Testis (tissue), 2 donors: ENCODE measurements at regions not wholly inside any gene's neighbourhood (a gene's known extent, or its start where the extent isn't known, plus 50 kb on each side); places are given as distances from the start of the nearest gene placed in this dataset.

Experiments
- DNase-seq: peaks from one replicate; pipeline ENCODE4 v3.0.0-alpha.2; 2019
- H3K27ac ChIP-seq, 2 donors: fragments of 200-600 bp; sonication (generic); one replicate each; pipeline ENCODE4 v1.5.1; 2019
- H3K27me3 ChIP-seq: fragments of 200-600 bp; sonication (generic); one replicate; pipeline ENCODE4 v1.5.1; 2019
- H3K36me3 ChIP-seq: fragments of 200-600 bp; sonication (generic); one replicate; pipeline ENCODE4 v1.5.1; 2017; ENCODE audit warnings: low read depth; ENCODE audit errors: missing control alignments
- H3K4me1 ChIP-seq: fragments of 200-600 bp; sonication (generic); one replicate; pipeline ENCODE4 v1.5.1; 2019
- H3K4me3 ChIP-seq, 2 donors: fragments of 200-600 bp; sonication (generic); one replicate each; pipeline ENCODE4 v1.5.1; 2017 to 2019
- H3K9me3 ChIP-seq: fragments of 200-600 bp; sonication (generic); one replicate; pipeline ENCODE4 v1.5.1; 2017
- POLR2A ChIP-seq: fragments of 450-650 bp; IDR thresholded peaks from one replicate; pipeline ENCODE4 v1.6.1; 2017; ENCODE audit warnings: antibody characterized with exemption, mild to moderate bottlenecking, moderate library complexity
- WGBS, 2 donors: methylation state at CpG; one replicate each; pipeline ENCODE4 v1.1.5; 2018; 5-methylcytosine and 5-hydroxymethylcytosine counted together
- intact Hi-C: fragments of 100-400 bp; cut with DNase I; formaldehyde crosslinking; loops from one replicate; pipeline ENCODE4 v1.15.1; 2023; ENCODE audit warnings: low total_unique reads
- small RNA-seq, 2 donors: library from RNA; depleted of rRNA; stranded (forward); fragments of <200 nt; gene quantifications; one replicate each; pipeline ENCODE3, GENCODE V24; 2016
- TF ChIP-seq, protein P1 (sequence below), 3 experiments: fragments of 450-650 bp in 2 of 3; fragments of 200-600 bp in 1 of 3; sonication (generic) in 1 of 3; IDR thresholded peaks; one replicate each; pipeline ENCODE4 v1.5.1; 2016 to 2019; ENCODE audit warnings: antibody characterized with exemption in 3 of 3, mild to moderate bottlenecking in 2 of 3, moderate library complexity in 1 of 3

DNA sequence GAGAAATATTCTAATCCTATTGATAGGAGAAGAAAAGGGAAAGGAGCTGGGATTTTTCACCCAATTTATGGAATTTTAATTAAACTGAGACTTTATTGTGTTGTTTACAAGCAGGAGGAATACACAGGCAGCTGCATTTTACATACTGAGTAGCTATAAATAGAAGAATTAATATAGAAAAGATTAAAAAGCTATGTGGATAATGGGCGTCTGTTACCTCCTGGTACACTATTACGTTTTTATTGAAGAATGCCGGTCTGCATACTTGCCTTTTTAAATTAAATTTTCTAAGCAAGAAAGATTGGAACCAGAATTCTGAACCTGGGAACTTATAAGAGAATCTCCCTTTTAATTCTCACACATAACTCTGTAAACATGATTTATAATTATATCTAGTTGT lies 52.1 kb upstream of the CACHD1 start:
- intact Hi-C loops = no loop called here
- 86 to 92% methylated on average over 3 of the region's 3 CpGs for WGBS, 2 donors
- TF ChIP-seq, protein P1, sequence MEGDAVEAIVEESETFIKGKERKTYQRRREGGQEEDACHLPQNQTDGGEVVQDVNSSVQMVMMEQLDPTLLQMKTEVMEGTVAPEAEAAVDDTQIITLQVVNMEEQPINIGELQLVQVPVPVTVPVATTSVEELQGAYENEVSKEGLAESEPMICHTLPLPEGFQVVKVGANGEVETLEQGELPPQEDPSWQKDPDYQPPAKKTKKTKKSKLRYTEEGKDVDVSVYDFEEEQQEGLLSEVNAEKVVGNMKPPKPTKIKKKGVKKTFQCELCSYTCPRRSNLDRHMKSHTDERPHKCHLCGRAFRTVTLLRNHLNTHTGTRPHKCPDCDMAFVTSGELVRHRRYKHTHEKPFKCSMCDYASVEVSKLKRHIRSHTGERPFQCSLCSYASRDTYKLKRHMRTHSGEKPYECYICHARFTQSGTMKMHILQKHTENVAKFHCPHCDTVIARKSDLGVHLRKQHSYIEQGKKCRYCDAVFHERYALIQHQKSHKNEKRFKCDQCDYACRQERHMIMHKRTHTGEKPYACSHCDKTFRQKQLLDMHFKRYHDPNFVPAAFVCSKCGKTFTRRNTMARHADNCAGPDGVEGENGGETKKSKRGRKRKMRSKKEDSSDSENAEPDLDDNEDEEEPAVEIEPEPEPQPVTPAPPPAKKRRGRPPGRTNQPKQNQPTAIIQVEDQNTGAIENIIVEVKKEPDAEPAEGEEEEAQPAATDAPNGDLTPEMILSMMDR (IDR thresholded peaks at IDR 0.05) = no peak
- no peak for TF ChIP-seq POLR2A
- Histone ChIP-seq H3K27me3 (no peaks in the 10 kb centered on the region), H3K4me1 (no peaks in the 10 kb centered on the region), H3K4me3 (no peak overlapping the region), H3K36me3 (no peaks in the 10 kb centered on the region), H3K9me3 (no peaks in the 10 kb centered on the region), H3K27ac (no peak overlapping the region)
- no peak for DNase-seq

Small RNAs in the stretch of these regions (small RNA-seq; reads per million reads assigned to genes)
- gene RNU7-62P = 0 reads per million in 2 donors
